ENCODE measurements at regions not wholly inside any gene's neighbourhood (a gene's known extent, or its start where the extent isn't known, plus 50 kb on each side); places are given as distances from the start of the nearest gene placed in this dataset.

DNA sequence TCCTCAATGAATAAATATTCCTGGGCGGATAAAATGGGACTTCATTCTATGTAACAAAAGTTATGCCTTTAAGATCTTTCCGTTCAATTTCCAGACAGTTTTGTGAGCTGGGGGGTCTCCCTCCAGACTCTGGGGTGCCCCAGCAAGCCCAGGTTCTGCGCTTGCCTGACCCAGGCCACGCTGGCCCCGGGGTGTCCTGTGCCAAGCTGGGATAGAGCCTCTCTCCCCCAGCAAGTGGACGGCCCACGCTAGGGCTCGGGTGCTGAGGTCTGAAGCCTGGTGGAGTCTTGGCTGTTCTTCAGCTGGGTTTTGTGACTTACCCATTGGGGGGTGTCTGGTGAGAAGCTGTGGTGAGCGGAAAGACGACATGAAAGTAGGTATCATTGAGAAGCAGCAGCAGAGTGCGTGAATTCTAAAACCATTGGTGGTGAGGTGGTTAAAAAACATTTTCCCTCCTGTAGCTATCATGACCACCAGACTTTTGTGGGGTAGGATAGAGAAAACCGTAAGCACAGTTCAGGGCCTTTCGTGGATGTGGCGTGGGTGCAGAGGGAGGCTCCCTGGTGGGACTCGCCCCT is 346.8 kb downstream of the ANAPC1 start:
- TF ChIP-seq SUZ12 (IDR thresholded peaks at IDR 0.05; ENCODE audit: extremely low read depth, insufficient read depth, insufficient read length) (no peak), ZNF274 (IDR thresholded peaks at IDR 0.05; ENCODE audit: low read depth, low read length) (no peak), YY1 (IDR thresholded peaks at IDR 0.05; ENCODE audit: insufficient read depth, insufficient read length) (no peak)

Data from NT2/D1 (cell line).